GM12864 (cell line): ENCODE measurements at regions not wholly inside any gene's neighbourhood (a gene's known extent, or its start where the extent isn't known, plus 50 kb on each side); places are given as distances from the start of the nearest gene placed in this dataset.

Experiments
- DNase-seq: peaks from one replicate; pipeline ENCODE4 v3.0.0-alpha.2; 2011; ENCODE audit warnings: low read depth
- H3K4me3 ChIP-seq: 2 replicates; pipeline ENCODE4 v1.5.1; 2011; ENCODE audit warnings: mild to moderate bottlenecking, low read depth, low read length, control low read depth
- TF ChIP-seq, protein P1 (sequence below): IDR thresholded peaks from 2 replicates; pipeline ENCODE4 v1.5.1; 2011; ENCODE audit warnings: low read depth, mild to moderate bottlenecking, moderate library complexity, low read length, control low read depth, inconsistent platforms; ENCODE audit errors: missing control alignments

DNA sequence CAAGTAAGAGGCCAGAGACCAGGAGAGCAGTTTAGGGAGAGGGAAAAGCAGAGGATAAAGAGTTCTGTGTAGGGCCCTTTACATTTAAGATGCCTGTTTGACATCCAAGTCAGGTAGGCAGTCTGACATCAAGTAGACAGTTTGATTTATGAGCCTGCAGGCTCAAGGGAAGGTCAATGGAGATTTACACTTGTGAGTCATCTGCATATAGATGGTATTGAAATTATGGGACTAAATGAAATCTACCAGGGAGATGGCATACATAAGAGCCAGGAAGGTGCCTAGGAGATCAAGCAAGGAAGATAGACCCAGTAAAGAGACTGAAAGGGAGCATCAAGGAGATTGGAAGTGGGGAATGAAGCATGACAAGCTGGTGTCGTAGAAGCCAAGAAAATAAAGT, 212.4 kb upstream of the PKDCC start:
- no peak for DNase-seq
- H3K4me3 ChIP-seq, result no peak overlapping the region
- TF ChIP-seq, protein P1, sequence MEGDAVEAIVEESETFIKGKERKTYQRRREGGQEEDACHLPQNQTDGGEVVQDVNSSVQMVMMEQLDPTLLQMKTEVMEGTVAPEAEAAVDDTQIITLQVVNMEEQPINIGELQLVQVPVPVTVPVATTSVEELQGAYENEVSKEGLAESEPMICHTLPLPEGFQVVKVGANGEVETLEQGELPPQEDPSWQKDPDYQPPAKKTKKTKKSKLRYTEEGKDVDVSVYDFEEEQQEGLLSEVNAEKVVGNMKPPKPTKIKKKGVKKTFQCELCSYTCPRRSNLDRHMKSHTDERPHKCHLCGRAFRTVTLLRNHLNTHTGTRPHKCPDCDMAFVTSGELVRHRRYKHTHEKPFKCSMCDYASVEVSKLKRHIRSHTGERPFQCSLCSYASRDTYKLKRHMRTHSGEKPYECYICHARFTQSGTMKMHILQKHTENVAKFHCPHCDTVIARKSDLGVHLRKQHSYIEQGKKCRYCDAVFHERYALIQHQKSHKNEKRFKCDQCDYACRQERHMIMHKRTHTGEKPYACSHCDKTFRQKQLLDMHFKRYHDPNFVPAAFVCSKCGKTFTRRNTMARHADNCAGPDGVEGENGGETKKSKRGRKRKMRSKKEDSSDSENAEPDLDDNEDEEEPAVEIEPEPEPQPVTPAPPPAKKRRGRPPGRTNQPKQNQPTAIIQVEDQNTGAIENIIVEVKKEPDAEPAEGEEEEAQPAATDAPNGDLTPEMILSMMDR, result no peak

DNA sequence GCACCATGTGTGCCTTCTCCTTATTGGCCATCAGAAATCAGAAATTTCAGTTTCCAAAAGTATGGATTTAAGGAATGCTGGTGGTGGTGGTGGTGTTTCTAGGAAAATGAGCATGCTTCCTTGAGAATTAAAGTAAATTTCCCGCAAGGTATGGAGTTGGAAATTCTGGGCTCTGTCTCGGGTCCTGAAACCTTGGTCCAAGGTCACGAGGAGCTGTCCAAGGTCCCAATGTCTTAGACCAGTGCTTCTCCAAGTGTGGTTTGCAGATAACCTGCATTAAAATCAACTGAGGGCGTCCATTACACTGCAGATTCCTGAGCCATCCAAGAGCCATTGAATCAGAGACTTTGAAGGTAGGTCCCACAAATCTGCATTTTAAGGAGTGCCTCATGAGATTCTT, 210.9 kb upstream of the PKDCC start:
- TF ChIP-seq, protein P1, result no peak
- H3K4me3 ChIP-seq, result no peak overlapping the region
- DNase-seq, result no peak

DNA sequence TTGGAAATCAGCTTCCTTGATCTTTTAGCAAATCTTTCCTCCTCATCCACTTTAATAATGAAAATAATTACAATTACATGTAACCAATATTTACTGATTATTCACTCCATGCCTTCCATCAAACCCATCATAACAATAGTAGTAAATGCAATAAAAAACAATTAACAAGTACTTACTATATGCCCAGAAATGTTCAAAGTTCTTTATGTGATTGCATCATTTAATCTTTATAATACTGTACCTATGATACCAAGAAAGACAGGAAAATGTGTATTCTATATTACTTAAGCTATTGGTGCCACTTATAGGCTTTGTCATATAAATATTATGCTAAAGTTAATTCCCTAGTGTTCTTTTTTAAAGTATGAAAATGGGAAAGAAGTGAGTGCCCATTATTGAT, 210.2 kb upstream of the PKDCC start:
- DNase-seq, result no peak
- TF ChIP-seq, protein P1, result no peak
- no peak overlapping the region for H3K4me3 ChIP-seq

DNA sequence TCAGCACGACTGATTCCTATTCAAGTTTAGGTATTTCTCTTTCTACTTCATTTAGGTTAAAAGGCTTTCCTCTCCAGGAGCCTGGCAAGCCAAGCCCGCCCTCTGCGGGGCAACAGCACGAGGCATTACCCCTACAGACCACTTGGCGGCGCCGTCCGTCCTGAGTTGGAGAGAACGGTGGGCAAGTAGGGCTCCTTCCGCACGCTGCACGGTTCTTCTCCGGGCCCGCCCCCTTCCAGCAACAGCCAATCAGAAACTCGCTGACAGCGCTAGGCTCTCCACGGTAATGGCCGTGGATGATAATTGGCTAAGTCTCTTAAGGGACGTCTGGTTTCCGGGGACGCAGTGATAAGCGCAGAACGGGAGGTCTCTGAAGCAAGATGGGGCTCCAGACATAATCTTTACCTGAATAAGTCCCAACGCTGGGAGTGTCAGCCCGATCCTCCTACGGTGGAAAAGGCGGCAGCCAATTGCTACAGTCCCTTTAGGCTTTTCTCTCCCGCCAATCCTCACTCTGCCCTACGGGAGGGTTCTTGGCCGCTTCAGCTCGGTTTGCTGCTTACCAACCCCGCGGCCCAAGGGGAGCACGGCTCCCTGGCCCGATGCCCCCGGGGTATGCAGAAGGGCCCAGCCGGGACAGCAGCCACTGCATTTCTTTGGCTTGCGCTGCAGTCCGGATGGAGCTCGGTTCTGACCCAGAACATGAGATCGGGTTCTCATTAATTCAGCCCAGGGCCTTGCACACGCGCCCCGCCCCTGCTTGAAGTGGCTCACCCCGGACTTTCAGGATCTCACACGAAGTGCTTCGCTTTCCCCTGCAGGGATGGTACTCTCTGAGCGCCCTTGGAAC, 206.9 kb upstream of the PKDCC start:
- TF ChIP-seq, protein P1, result peak; percentile 99

DNA sequence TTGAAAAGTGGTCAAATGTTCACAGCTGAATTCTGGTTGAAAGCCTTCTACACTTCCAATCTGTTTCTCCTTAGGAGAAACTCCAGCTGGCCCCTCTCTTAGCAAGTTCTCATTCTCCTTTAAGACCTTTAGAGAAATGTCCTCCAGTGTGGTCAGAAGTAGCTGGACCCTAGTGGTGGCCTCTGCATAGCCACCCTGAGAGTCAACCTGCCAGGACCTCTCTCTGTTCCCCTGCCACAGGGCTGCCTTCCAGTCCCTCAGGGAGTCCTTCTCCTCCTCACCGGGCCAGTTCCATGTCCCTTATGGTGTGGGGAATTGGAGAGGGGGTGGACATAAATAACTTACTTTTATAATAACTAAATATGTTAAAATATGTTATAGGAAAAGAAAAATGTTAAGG, 200.9 kb upstream of the PKDCC start:
- H3K4me3 ChIP-seq, result no peak overlapping the region
- DNase-seq, result no peak
- TF ChIP-seq, protein P1, result no peak

More for the DNA sequence above, 206.9 kb upstream of the PKDCC start:
- peak overlapping the region; percentile 73 for H3K4me3 ChIP-seq
- DNase-seq, result peak; percentile 92

DNA sequence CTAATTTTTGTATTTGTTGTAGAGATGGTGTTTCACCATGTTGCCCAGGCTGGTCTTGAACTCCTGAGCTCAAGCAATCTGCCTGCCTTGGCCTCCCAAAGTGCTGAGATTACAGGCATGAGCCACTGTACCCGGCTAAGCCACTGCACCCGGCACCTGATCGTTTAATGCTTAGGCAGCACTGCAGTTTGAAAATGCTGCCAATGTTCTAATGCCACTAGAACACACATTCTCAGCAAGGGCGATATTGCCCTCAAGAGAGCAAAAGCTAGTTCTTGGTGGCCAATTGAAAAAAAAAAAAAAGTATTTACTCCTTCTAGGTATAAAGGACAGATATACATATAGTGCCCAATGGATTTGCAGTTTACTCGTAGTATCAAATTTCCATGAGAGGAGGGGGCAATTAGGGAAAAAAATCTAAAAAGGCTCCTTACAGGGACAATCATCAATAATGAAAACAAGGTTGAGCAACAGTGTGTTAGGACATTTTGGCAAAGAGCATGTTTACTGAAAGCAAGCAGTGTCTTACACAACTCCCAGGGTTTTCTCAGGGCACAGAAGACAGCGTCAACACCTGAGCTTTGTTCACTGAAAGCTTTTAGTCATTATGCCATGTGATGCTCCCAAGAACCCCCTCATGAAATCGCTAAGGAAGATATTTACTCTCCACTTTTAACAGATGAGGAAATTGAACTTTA, 199.9 kb upstream of the PKDCC start:
- no peak for DNase-seq
- TF ChIP-seq, protein P1, result no peak

More for the DNA sequence above, 199.9 kb upstream of the PKDCC start:
- no peak overlapping the region for H3K4me3 ChIP-seq
